Neural progenitor cell (in vitro differentiated cells): ENCODE measurements at regions not wholly inside any gene's neighbourhood (a gene's known extent, or its start where the extent isn't known, plus 50 kb on each side); places are given as distances from the start of the nearest gene placed in this dataset.
"Not testable (repeated sequence)": the region's sequence is repeated elsewhere in the genome, so short reads cannot be mapped to it uniquely, and the experiment has no call there.

ENCODE experiments used
- DNase-seq: peaks from one replicate; pipeline ENCODE4 v3.0.0-alpha.2; 2016; ENCODE audit warnings: low spot score
- H2AFZ ChIP-seq: fragments of 200-600 bp; sonication (generic); replicated peaks from 2 replicates; pipeline ENCODE4 v1.6.1; 2016; ENCODE audit warnings: antibody characterized with exemption
- H3F3A ChIP-seq: fragments of 200-600 bp; sonication (generic); 2 replicates; pipeline ENCODE4 v1.6.1; 2016; ENCODE audit warnings: antibody characterized with exemption, low read depth
- H3K27ac ChIP-seq: fragments of 200-600 bp; sonication (generic); 2 replicates; pipeline ENCODE4 v1.5.1; 2016; ENCODE audit warnings: mild to moderate bottlenecking
- H3K27me3 ChIP-seq: fragments of 200-600 bp; sonication (generic); 2 replicates; pipeline ENCODE4 v1.6.1; 2016; ENCODE audit warnings: mild to moderate bottlenecking, moderate library complexity
- H3K36me3 ChIP-seq: fragments of 200-600 bp; sonication (generic); 2 replicates; pipeline ENCODE4 v1.5.1; 2016
- H3K4me1 ChIP-seq: fragments of 200-600 bp; sonication (generic); 2 replicates; pipeline ENCODE4 v1.6.1; 2016; ENCODE audit warnings: mixed run types
- H3K4me2 ChIP-seq: fragments of 200-600 bp; sonication (generic); 2 replicates; pipeline ENCODE4 v1.6.1; 2016
- H3K4me3 ChIP-seq: fragments of 200-600 bp; sonication (generic); 2 replicates; pipeline ENCODE4 v1.5.1; 2016
- H3K79me2 ChIP-seq: fragments of 200-600 bp; sonication (generic); 2 replicates; pipeline ENCODE4 v1.6.1; 2016; ENCODE audit warnings: low read depth
- H3K9ac ChIP-seq: fragments of 200-600 bp; sonication (generic); 2 replicates; pipeline ENCODE4 v1.6.1; 2016
- H3K9me3 ChIP-seq: fragments of 200-600 bp; sonication (generic); 2 replicates; pipeline ENCODE4 v1.5.1; 2016; ENCODE audit warnings: low read depth
- H4K20me1 ChIP-seq: fragments of 200-600 bp; sonication (generic); 2 replicates; pipeline ENCODE4 v1.6.1; 2016; ENCODE audit warnings: low read depth
- H3K27ac Mint-ChIP-seq: 3 replicates; pipeline ENCODE4 v1.8.0; 2021; ENCODE audit warnings: mixed read lengths
- H3K27me3 Mint-ChIP-seq: 2 replicates; pipeline ENCODE4 v1.8.0; 2022; ENCODE audit warnings: low read depth, mild to moderate bottlenecking, inconsistent platforms, moderate library complexity, mixed read lengths; ENCODE audit not compliant: insufficient read depth
- H3K36me3 Mint-ChIP-seq: 3 replicates; pipeline ENCODE4 v1.8.0; 2021; ENCODE audit warnings: mixed read lengths
- H3K4me1 Mint-ChIP-seq: 3 replicates; pipeline ENCODE4 v1.8.0; 2021; ENCODE audit warnings: mixed read lengths
- H3K4me3 Mint-ChIP-seq: 3 replicates; pipeline ENCODE4 v1.8.0; 2021; ENCODE audit warnings: mild to moderate bottlenecking, moderate library complexity, mixed read lengths
- H3K9me3 Mint-ChIP-seq: 3 replicates; pipeline ENCODE4 v1.8.0; 2020; ENCODE audit warnings: mixed read lengths
- EZH2 ChIP-seq: fragments of 200-600 bp; sonication (generic); IDR thresholded peaks from 2 replicates; pipeline ENCODE4 v1.6.1; 2017; ENCODE audit warnings: antibody characterized with exemption, mild to moderate bottlenecking, moderate library complexity
- EZH2phosphoT487 ChIP-seq: fragments of 200-600 bp; sonication (generic); IDR thresholded peaks from 2 replicates; pipeline ENCODE4 v1.6.1; 2017; ENCODE audit warnings: antibody characterized with exemption
- TF ChIP-seq, protein P1 (sequence below): fragments of 200-600 bp; sonication (generic); IDR thresholded peaks from 2 replicates; pipeline ENCODE4 v1.5.1; 2017; ENCODE audit warnings: antibody characterized with exemption, mild to moderate bottlenecking

DNA sequence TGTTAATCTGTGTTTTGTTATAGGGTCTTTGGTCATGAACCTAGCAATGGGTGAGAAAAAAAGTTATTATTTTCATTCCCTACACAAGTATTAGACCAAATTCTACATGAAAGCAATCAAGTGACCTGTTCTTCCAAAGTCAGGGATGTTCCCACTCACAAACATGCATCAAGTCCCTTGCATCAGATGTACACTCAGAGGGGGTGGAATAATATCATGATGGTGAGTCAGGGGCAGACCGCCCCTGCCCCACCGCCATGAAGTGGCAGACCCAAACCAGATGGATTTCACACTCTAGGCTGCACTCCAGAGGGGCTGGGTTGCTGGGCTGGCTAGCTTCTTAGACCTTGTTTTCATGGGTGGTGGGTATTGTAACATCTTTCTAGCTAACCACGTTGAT, 91.4 kb downstream of the ACAA2 start:
- Mint-ChIP-seq H3K4me3 (no peak overlapping the region), H3K27me3 (peaks cover 5% of the 10 kb centered on the region), H3K27ac (no peak overlapping the region), H3K9me3 (peaks cover 17% of the 10 kb centered on the region), H3K36me3 (no peaks in the 10 kb centered on the region), H3K4me1 (peaks cover 21% of the 10 kb centered on the region)
- Histone ChIP-seq H2AFZ (no peak overlapping the region), H3K9ac (no peak overlapping the region), H3K36me3 (no peaks in the 10 kb centered on the region), H3K4me3 (no peak overlapping the region), H4K20me1 (no peaks in the 10 kb centered on the region), H3K79me2 (no peaks in the 10 kb centered on the region), H3K4me2 (no peak overlapping the region), H3K9me3 (no peaks in the 10 kb centered on the region), H3K4me1 (peaks cover 12% of the 10 kb centered on the region), H3F3A (peaks cover 12% of the 10 kb centered on the region), H3K27me3 (no peaks in the 10 kb centered on the region), H3K27ac (no peak overlapping the region)
- TF ChIP-seq, protein P1, sequence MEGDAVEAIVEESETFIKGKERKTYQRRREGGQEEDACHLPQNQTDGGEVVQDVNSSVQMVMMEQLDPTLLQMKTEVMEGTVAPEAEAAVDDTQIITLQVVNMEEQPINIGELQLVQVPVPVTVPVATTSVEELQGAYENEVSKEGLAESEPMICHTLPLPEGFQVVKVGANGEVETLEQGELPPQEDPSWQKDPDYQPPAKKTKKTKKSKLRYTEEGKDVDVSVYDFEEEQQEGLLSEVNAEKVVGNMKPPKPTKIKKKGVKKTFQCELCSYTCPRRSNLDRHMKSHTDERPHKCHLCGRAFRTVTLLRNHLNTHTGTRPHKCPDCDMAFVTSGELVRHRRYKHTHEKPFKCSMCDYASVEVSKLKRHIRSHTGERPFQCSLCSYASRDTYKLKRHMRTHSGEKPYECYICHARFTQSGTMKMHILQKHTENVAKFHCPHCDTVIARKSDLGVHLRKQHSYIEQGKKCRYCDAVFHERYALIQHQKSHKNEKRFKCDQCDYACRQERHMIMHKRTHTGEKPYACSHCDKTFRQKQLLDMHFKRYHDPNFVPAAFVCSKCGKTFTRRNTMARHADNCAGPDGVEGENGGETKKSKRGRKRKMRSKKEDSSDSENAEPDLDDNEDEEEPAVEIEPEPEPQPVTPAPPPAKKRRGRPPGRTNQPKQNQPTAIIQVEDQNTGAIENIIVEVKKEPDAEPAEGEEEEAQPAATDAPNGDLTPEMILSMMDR, result no peak
- TF ChIP-seq EZH2 (no peak), EZH2phosphoT487 (no peak)
- no peak for DNase-seq

DNA sequence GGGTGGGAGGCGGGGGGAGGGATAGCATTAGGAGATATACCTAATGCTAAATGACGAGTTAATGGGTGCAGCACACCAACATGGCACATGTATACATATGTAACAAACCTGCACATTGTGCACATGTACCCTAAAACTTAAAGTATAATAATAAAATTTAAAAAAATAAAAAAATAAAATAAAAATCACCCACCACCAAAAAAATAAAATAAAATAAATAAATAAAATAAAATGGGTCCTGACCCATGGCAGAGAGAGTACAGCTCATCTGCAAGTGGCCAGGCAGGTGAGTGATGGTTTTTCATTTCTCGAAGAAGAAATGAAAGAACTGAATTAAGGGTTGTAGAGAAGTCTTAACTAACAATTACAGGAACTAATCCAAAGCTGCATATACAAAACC, 92.4 kb downstream of the ACAA2 start:
- H3K4me2 ChIP-seq, H3K4me1 ChIP-seq, H3K79me2 ChIP-seq, H3K27ac Mint-ChIP-seq, H3K27ac ChIP-seq, H3K4me3 Mint-ChIP-seq, H3K27me3 ChIP-seq, H3K4me3 ChIP-seq, H3K36me3 Mint-ChIP-seq, H3K9ac ChIP-seq, H2AFZ ChIP-seq, H3K9me3 ChIP-seq, H3K27me3 Mint-ChIP-seq, H3K36me3 ChIP-seq, H4K20me1 ChIP-seq, DNase-seq, H3F3A ChIP-seq: not testable (repeated sequence)
- Mint-ChIP-seq H3K9me3 (peaks cover 17% of the 10 kb centered on the region), H3K4me1 (peaks cover 12% of the 10 kb centered on the region)

DNA sequence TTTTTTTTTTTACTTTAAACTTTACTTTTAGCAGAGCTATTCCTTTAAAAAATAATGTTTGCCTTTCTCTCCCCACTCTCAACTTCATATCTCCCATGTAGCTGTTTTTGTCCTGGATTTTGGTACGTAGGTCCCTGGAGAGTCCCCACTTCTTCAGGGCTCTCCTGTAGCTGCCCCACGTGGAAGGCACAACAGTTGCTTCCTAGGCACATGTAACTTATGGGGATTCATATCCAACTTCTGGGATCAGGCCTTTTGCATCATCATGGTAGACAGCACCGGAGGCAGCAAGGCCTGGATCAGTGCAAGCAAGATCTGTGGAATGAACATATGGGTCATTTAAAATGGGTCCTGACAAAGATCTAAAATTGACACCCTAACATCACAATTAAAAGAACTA, 95.7 kb downstream of the ACAA2 start:
- Histone ChIP-seq H3K27ac (no peak overlapping the region), H3K4me1 (no peaks in the 10 kb centered on the region), H3K9ac (no peak overlapping the region), H3K27me3 (no peaks in the 10 kb centered on the region), H4K20me1 (no peaks in the 10 kb centered on the region), H2AFZ (no peak overlapping the region), H3K79me2 (no peaks in the 10 kb centered on the region), H3K4me3 (no peak overlapping the region), H3K9me3 (no peaks in the 10 kb centered on the region), H3K36me3 (no peaks in the 10 kb centered on the region), H3K4me2 (no peak overlapping the region), H3F3A (no peaks in the 10 kb centered on the region)
- TF ChIP-seq EZH2, result no peak
- TF ChIP-seq, protein P1, result no peak
- no peak for TF ChIP-seq EZH2phosphoT487
- Mint-ChIP-seq H3K4me3 (no peak overlapping the region), H3K9me3 (peaks cover 25% of the 10 kb centered on the region), H3K4me1 (no peaks in the 10 kb centered on the region), H3K36me3 (peaks cover 1% of the 10 kb centered on the region), H3K27ac (no peak overlapping the region), H3K27me3 (peaks cover 8% of the 10 kb centered on the region)
- DNase-seq, result no peak

DNA sequence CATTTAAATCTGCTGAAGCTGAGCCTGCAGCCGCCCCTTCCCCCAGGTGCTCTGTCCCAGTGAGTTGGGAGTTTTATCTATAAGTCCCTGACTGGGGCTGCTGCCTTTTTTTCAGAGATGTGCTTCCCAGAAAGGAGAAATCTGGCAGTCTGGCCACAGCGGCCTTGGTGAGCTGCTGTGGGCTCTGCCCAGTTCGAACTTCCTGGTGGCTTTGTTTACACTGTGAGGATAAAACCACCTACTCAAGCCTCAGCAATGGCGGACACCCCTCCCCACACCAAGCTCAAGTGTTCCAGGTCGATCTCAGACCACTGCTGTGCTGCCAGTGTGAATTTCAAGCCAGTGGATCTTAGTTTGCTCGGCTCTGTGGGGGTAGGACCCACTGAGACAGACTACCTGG, 97.3 kb downstream of the ACAA2 start:
- Histone ChIP-seq H3K9me3 (no peaks in the 10 kb centered on the region), H2AFZ (peak overlapping the region; percentile 26), H3K27ac (no peak overlapping the region), H3K4me1 (no peaks in the 10 kb centered on the region), H3K27me3 (no peaks in the 10 kb centered on the region), H3K4me2 (no peak overlapping the region), H4K20me1 (no peaks in the 10 kb centered on the region), H3K4me3 (no peak overlapping the region), H3F3A (no peaks in the 10 kb centered on the region), H3K79me2 (no peaks in the 10 kb centered on the region), H3K36me3 (no peaks in the 10 kb centered on the region), H3K9ac (no peak overlapping the region)
- H3K27ac Mint-ChIP-seq, result no peak overlapping the region
- H3K4me1 Mint-ChIP-seq, result no peaks in the 10 kb centered on the region
- H3K36me3 Mint-ChIP-seq, result peaks cover 1% of the 10 kb centered on the region
- no peak overlapping the region for H3K4me3 Mint-ChIP-seq
- H3K9me3 Mint-ChIP-seq, result peaks cover 16% of the 10 kb centered on the region
- no peak for DNase-seq
- peaks cover 8% of the 10 kb centered on the region for H3K27me3 Mint-ChIP-seq
- no peak for TF ChIP-seq EZH2phosphoT487
- TF ChIP-seq, protein P1, result no peak
- TF ChIP-seq EZH2, result no peak
